HL-60 (cell line): ENCODE measurements at regions not wholly inside any gene's neighbourhood (a gene's known extent, or its start where the extent isn't known, plus 50 kb on each side); places are given as distances from the start of the nearest gene placed in this dataset.

Source experiments
- CTCF ChIP-seq: IDR thresholded peaks from one replicate; pipeline ENCODE4 v1.5.1; 2011; ENCODE audit warnings: low read length, control low read depth, inconsistent platforms; ENCODE audit not compliant: insufficient read depth
- POLR2AphosphoS5 ChIP-seq: IDR thresholded peaks from 2 replicates; pipeline ENCODE4 v1.6.1; 2012; ENCODE audit warnings: low read depth
- REST ChIP-seq: IDR thresholded peaks from 2 replicates; pipeline ENCODE4 v1.6.1; 2012; ENCODE audit warnings: low read depth; ENCODE audit not compliant: insufficient replicate concordance
- SPI1 ChIP-seq: IDR thresholded peaks from 2 replicates; pipeline ENCODE4 v1.6.1; 2012; ENCODE audit warnings: low read depth, mild to moderate bottlenecking, borderline replicate concordance

DNA sequence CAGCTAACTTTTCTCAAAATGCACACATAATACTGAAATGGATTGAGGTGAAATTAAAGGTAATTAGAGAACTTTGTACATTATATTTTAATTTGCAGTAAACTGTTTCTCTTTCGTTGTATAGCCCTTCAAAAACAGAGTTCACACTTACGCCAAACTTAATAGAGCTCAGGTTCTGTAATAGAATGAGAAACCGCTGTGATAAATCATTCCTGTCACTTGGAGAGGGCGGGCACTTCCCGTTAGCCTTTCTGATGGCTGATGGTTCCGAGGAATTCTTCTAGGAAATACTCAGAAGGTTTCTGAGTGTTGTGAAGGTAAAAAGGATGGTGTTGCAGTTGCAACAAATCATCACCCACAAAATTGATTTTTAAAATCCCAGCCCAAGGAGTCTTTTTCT is 155.8 kb upstream of the ALKAL2 start:
- TF ChIP-seq REST (no peak), POLR2AphosphoS5 (no peak), CTCF (no peak), SPI1 (no peak)
